ENCODE measurements at regions not wholly inside any gene's neighbourhood (a gene's known extent, or its start where the extent isn't known, plus 50 kb on each side); places are given as distances from the start of the nearest gene placed in this dataset.

DNA sequence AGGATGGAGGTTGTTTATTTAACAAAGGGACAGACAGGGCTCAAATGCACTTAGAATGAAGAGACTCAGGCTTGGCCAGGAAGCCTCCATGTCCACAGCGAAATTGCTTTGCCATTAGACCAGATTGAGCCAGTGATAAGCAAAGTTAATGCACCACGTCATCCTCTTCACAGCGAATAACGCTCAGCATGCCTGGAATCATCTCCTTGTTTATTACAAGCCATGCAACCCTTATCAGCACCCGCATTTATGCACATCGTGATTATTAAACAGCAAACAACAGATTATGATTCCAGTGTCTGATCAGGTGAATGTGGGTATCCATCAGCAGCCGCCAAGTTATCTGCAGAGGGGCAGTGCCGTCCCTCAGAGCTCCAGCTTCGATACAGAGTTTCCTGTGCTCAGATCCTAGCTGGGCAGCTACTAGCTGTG lies 175.0 kb upstream of the TMEM132C start:
- WGBS (ENCODE audit: insufficient coverage, low coverage, low lambda C conversion rate, missing lambda C conversion rate), result 43% methylated on average over 9 of the region's 9 CpGs
- no peak for ATAC-seq
- TF ChIP-seq, protein P1, sequence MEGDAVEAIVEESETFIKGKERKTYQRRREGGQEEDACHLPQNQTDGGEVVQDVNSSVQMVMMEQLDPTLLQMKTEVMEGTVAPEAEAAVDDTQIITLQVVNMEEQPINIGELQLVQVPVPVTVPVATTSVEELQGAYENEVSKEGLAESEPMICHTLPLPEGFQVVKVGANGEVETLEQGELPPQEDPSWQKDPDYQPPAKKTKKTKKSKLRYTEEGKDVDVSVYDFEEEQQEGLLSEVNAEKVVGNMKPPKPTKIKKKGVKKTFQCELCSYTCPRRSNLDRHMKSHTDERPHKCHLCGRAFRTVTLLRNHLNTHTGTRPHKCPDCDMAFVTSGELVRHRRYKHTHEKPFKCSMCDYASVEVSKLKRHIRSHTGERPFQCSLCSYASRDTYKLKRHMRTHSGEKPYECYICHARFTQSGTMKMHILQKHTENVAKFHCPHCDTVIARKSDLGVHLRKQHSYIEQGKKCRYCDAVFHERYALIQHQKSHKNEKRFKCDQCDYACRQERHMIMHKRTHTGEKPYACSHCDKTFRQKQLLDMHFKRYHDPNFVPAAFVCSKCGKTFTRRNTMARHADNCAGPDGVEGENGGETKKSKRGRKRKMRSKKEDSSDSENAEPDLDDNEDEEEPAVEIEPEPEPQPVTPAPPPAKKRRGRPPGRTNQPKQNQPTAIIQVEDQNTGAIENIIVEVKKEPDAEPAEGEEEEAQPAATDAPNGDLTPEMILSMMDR (IDR thresholded peaks at IDR 0.05), result no peak
- TF ChIP-seq POLR2A (IDR thresholded peaks at IDR 0.05), result no peak
- Histone ChIP-seq H3K36me3 (no peaks in the 10 kb centered on the region), H3K4me1 (no peaks in the 10 kb centered on the region), H3K27me3 (no peaks in the 10 kb centered on the region), H3K4me3 (no peak overlapping the region), H3K27ac (no peak overlapping the region), H3K9me3 (no peaks in the 10 kb centered on the region)
- DNase-seq, result no peak
- intact Hi-C loops (cut with DNase I), result no loop called here

DNA sequence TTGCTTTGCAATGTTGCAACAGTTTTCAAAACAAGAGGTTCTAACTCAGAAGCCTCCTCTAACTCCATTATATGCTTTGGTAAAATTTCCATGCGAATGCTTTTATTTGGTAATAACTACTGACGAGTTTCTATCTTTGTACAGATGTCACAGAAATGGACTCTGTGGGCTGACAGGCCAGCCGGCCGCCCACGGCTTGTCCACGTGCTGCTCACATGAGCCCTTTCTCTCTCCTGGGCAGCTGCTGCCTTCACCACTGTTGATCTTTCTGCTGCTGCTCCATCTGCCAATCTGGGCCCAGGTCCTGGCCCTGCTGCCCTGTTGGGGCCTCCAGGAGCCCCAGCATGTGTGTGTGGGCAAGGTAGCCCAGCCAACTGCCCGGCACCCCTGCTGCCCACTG lies 168.2 kb upstream of the TMEM132C start:
- no peak overlapping the region for H3K4me3 ChIP-seq
- intact Hi-C loops (cut with DNase I), result no loop called here

DNA sequence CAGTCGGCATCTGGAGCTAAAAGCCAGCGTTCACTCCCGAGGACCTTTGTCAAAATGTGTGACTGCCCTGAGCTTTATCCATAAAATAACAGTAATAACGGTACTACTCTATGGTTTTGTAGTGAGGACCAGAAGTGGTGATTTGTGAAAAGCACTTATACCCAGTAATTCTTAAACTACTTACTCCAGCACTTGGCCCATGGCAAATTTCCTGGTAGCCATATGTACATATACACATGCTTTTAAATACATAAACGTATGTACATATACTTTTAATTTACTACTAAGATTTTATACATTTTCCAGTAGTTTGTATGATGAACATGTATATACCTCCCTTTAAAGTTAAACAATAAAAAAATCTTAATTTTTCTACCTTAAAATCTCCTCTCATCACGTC lies 163.8 kb upstream of the TMEM132C start:
- no peaks in the 10 kb centered on the region for H3K36me3 ChIP-seq
- no peak overlapping the region for H3K27ac ChIP-seq
- H3K9me3 ChIP-seq, result no peaks in the 10 kb centered on the region
- H3K4me1 ChIP-seq, result peaks cover 0 to 4% (median 0%) of the 10 kb centered on the region in 4 donors
- no peak for ATAC-seq
- no peak overlapping the region for H3K4me3 ChIP-seq
- no peak for DNase-seq
- no peaks in the 10 kb centered on the region for H3K27me3 ChIP-seq
- TF ChIP-seq, protein P1 (IDR thresholded peaks at IDR 0.05), result no peak
- no peak for TF ChIP-seq POLR2A (IDR thresholded peaks at IDR 0.05)
- 80% methylated on average over 6 of the region's 6 CpGs for WGBS (ENCODE audit: insufficient coverage, low coverage, low lambda C conversion rate, missing lambda C conversion rate)
- intact Hi-C loops (cut with DNase I), result no loop called here

More for the DNA sequence above, 168.2 kb upstream of the TMEM132C start:
- Histone ChIP-seq H3K9me3 (no peaks in the 10 kb centered on the region), H3K36me3 (no peaks in the 10 kb centered on the region), H3K27me3 (no peaks in the 10 kb centered on the region), H3K4me1 (peaks cover 0 to 4% (median 0%) of the 10 kb centered on the region in 4 donors), H3K27ac (peak overlapping the region in 1 of 3 donors; percentile 38)
- DNase-seq (peak; percentile 63 to 79 (median 76)), ATAC-seq (peak; percentile 95 to 98 (median 96))
- 45% methylated on average over 7 of the region's 7 CpGs for WGBS (ENCODE audit: insufficient coverage, low coverage, low lambda C conversion rate, missing lambda C conversion rate)
- TF ChIP-seq, protein P1 (IDR thresholded peaks at IDR 0.05), result no peak
- no peak for TF ChIP-seq POLR2A (IDR thresholded peaks at IDR 0.05)

DNA sequence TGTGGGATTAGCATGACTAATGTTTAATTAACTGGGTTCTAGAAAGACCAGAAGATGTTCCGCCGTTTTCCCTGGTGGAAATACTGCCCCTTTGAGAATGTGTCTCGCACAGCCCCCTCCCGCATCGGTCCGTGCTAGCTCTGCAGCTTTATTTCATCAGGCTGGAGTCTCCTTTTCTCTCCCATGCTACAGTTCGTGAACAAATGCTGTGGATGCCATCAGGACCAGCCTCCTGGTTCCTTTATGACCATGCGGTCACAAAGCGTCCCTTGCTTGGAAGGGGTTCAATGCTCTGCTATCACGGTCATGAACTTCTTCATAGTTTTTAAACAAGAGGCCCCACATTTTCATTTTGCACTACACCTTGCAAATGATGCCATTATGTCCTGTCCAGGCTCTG lies 157.7 kb upstream of the TMEM132C start:
- H3K9me3 ChIP-seq, result no peaks in the 10 kb centered on the region
- intact Hi-C loops (cut with DNase I), result no loop called here

More for the DNA sequence above, 157.7 kb upstream of the TMEM132C start:
- TF ChIP-seq, protein P1 (IDR thresholded peaks at IDR 0.05), result no peak
- no peak for TF ChIP-seq POLR2A (IDR thresholded peaks at IDR 0.05)
- Histone ChIP-seq H3K27me3 (no peaks in the 10 kb centered on the region), H3K36me3 (no peaks in the 10 kb centered on the region), H3K4me3 (no peak overlapping the region), H3K27ac (no peak overlapping the region), H3K4me1 (no peaks in the 10 kb centered on the region)
- no peak for ATAC-seq
- no peak for DNase-seq
- 88% methylated on average over 10 of the region's 10 CpGs for WGBS (ENCODE audit: insufficient coverage, low coverage, low lambda C conversion rate, missing lambda C conversion rate)
